Retina (tissue), 1 donor: ENCODE measurements at regions not wholly inside any gene's neighbourhood (a gene's known extent, or its start where the extent isn't known, plus 50 kb on each side); places are given as distances from the start of the nearest gene placed in this dataset.

Experiments used
- DNase-seq: peaks from one replicate; pipeline ENCODE4 v3.0.0-alpha.2; 2016

DNA sequence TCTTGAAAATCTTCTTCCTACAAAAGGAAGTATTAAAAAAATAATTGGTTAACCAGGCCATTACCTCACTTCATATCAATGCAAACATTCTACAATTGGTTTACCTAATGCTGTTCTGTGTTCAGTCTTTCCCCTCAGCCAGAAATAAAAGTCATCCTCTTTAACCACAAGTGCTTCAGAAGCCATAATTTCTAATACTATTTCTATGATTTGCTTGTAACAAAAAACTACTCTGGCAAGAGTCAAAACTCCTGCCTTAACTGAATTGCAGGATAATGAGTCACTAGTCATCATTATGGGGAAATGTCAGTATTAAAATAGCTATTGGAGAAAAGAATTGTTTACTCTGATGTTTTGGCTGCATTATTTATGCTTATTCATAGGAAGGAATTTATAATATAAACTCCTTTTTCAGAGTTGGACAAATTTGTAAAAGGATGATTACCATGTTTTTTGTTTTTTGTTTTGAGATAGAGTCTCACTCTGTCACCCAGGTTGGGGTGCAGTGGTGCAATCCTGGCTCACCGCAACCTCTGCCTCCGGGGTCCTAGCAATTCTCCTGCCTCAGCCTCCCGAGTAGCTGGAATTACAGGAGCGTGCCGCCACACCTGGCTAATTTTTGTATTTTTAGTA is 55.5 kb upstream of the ODAD2 start:
- no peak for DNase-seq

GRCh38 chr10:28049286-28049685 is 50.4 kb upstream of the ODAD2 start:
- no peak for DNase-seq
